Lung (tissue), 11 donors: ENCODE measurements at regions not wholly inside any gene's neighbourhood (a gene's known extent, or its start where the extent isn't known, plus 50 kb on each side); places are given as distances from the start of the nearest gene placed in this dataset.

Experiments used
- ATAC-seq: fragments of 200-7000 bp; cut with Tn5 transposase; one replicate; pipeline ENCODE4 v1.9.1; 2020; ENCODE audit warnings: moderate number of reproducible peaks; ENCODE audit not compliant: insufficient read depth, low FRiP score
- DNase-seq, 3 donors: peaks; one replicate each; pipeline ENCODE4 v3.0.0-alpha.2; 2013 to 2017
- H3K27ac ChIP-seq, 2 donors: one replicate each; pipeline ENCODE4 v1.5.1; 2013; ENCODE audit warnings: mild to moderate bottlenecking in 2 of 2, moderate library complexity in 2 of 2, control low read depth in 1 of 2, inconsistent platforms in 1 of 2, low read depth in 1 of 2, low read length in 1 of 2
- H3K27me3 ChIP-seq, 3 donors: one replicate each; pipeline ENCODE4 v1.5.1; 2013; ENCODE audit warnings: low read length in 2 of 3; ENCODE audit not compliant: control insufficient read depth in 3 of 3, insufficient read depth in 3 of 3
- H3K36me3 ChIP-seq, 4 donors: one replicate each; pipeline ENCODE4 v1.5.1; 2013; ENCODE audit warnings: low read length in 4 of 4, mild to moderate bottlenecking in 1 of 4, moderate library complexity in 1 of 4; ENCODE audit not compliant: control insufficient read depth in 4 of 4, insufficient read depth in 4 of 4
- H3K4me1 ChIP-seq, 5 donors: one replicate each; pipeline ENCODE4 v1.5.1; 2013; ENCODE audit warnings: low read length in 5 of 5, mild to moderate bottlenecking in 2 of 5, moderate library complexity in 1 of 5; ENCODE audit not compliant: control insufficient read depth in 5 of 5, insufficient read depth in 5 of 5
- H3K4me3 ChIP-seq: one replicate; pipeline ENCODE4 v1.5.1; 2013; ENCODE audit warnings: mild to moderate bottlenecking, control low read depth, moderate library complexity
- H3K9ac ChIP-seq, 2 donors: one replicate each; pipeline ENCODE4 v1.5.1; 2013; ENCODE audit warnings: low read length in 2 of 2, control low read depth in 1 of 2; ENCODE audit not compliant: insufficient read depth in 1 of 2
- H3K9me3 ChIP-seq, 4 donors: one replicate each; pipeline ENCODE4 v1.5.1; 2013; ENCODE audit warnings: low read length in 3 of 4, mild to moderate bottlenecking in 1 of 4, moderate library complexity in 1 of 4; ENCODE audit not compliant: control insufficient read depth in 4 of 4, insufficient read depth in 3 of 4
- CTCF ChIP-seq: IDR thresholded peaks from 2 replicates; pipeline ENCODE4 v1.5.1; 2012; ENCODE audit warnings: mild to moderate bottlenecking; ENCODE audit errors: control extremely low read depth, extremely low read depth
- WGBS, 2 donors: extraction: QIAGEN DNeasy Blood & Tissue Kit; methylation state at CpG; one replicate each; pipeline ENCODE4 v1.1.7; 2013; 5-methylcytosine and 5-hydroxymethylcytosine counted together
- donor health status: control.
- donor health status: control.
- donor health status: Bipolar disorder and iron deficiency.
- donor health status: healthy.
- donor health status: DM: yes; HTN: yes; CAD: no.

GRCh38 chr11:36809303-36809702 is 211.3 kb upstream of the RAG2 start:
- no peak for TF ChIP-seq CTCF
- DNase-seq (no peak), ATAC-seq (no peak)
- Histone ChIP-seq H3K9ac (no peak overlapping the region), H3K4me3 (no peak overlapping the region), H3K27me3 (no peaks in the 10 kb centered on the region), H3K36me3 (no peaks in the 10 kb centered on the region), H3K9me3 (no peaks in the 10 kb centered on the region), H3K4me1 (no peaks in the 10 kb centered on the region), H3K27ac (no peak overlapping the region)

GRCh38 chr11:36807871-36808270 is 209.8 kb upstream of the RAG2 start:
- Histone ChIP-seq H3K27me3 (no peaks in the 10 kb centered on the region), H3K9me3 (no peaks in the 10 kb centered on the region), H3K4me1 (no peaks in the 10 kb centered on the region), H3K4me3 (no peak overlapping the region), H3K9ac (no peak overlapping the region), H3K36me3 (no peaks in the 10 kb centered on the region), H3K27ac (no peak overlapping the region)
- TF ChIP-seq CTCF, result no peak
- DNase-seq (no peak), ATAC-seq (no peak)
- 86 to 89% methylated on average over 4 of the region's 4 CpGs for WGBS, 2 donors

GRCh38 chr11:36803084-36803483 is 205.0 kb upstream of the RAG2 start:
- no peak overlapping the region for H3K4me3 ChIP-seq
- no peaks in the 10 kb centered on the region for H3K27me3 ChIP-seq
- no peaks in the 10 kb centered on the region for H3K9me3 ChIP-seq
- H3K27ac ChIP-seq, result no peak overlapping the region
- ATAC-seq (no peak), DNase-seq (no peak)
- no peak overlapping the region for H3K9ac ChIP-seq
- no peak for TF ChIP-seq CTCF
- 79 to 89% methylated on average over 7 of the region's 7 CpGs for WGBS, 2 donors
- no peaks in the 10 kb centered on the region for H3K36me3 ChIP-seq
- H3K4me1 ChIP-seq, result no peaks in the 10 kb centered on the region
